H1 (cell line): ENCODE measurements at regions not wholly inside any gene's neighbourhood (a gene's known extent, or its start where the extent isn't known, plus 50 kb on each side); places are given as distances from the start of the nearest gene placed in this dataset.

Experiments used
- CTCF ChIA-PET: fragments of 300-600 bp; sonication (Branson Sonifier 250); formaldehyde crosslinking; loops from one replicate; lab custom pipeline; 2021; ENCODE audit not compliant: partially characterized antibody; lab: Charles Lee
- POLR2A ChIA-PET: fragments of 300-600 bp; sonication (Branson Sonifier 250); formaldehyde crosslinking; loops from one replicate; lab custom pipeline; 2021; ENCODE audit warnings: inconsistent platforms; ENCODE audit not compliant: partially characterized antibody; lab: Charles Lee
- DNase-seq, 2 experiments: peaks; one replicate each; pipeline versions ENCODE4 v3.0.0 to v3.0.0-alpha.2; 2010 to 2022; ENCODE audit warnings: low spot score in 2 of 2, low read depth in 1 of 2, mixed read lengths in 1 of 2
- FAIRE-seq: peaks from 2 replicates; lab custom pipeline; 2011; peaks lifted over from hg19 to GRCh38; lab: Jason Lieb, UNC
- H2AFZ ChIP-seq: 2 replicates; pipeline ENCODE4 v1.8.1; 2012; ENCODE audit warnings: low read length, inconsistent platforms
- H2AK5ac ChIP-seq: 2 replicates; pipeline ENCODE4 v1.6.1; 2013; ENCODE audit warnings: low read depth, low read length
- H2BK120ac ChIP-seq: replicated peaks from 2 replicates; pipeline ENCODE3; 2013; ENCODE audit warnings: low read depth, low read length, inconsistent platforms
- H2BK12ac ChIP-seq: 2 replicates; pipeline ENCODE4 v1.6.1; 2013; ENCODE audit warnings: low read depth, low read length
- H2BK15ac ChIP-seq: 2 replicates; pipeline ENCODE4 v1.6.1; 2013; ENCODE audit warnings: low read length
- H2BK20ac ChIP-seq: 2 replicates; pipeline ENCODE4 v1.6.1; 2013; ENCODE audit warnings: low read length
- H2BK5ac ChIP-seq: 2 replicates; pipeline ENCODE4 v1.6.1; 2013; ENCODE audit warnings: low read depth, low read length
- H3K14ac ChIP-seq: 2 replicates; pipeline ENCODE4 v1.6.1; 2013; ENCODE audit warnings: inconsistent platforms; ENCODE audit not compliant: insufficient read length
- H3K18ac ChIP-seq: 2 replicates; pipeline ENCODE4 v1.6.1; 2013; ENCODE audit warnings: low read length; ENCODE audit errors: extremely low read depth
- H3K23ac ChIP-seq: 2 replicates; pipeline ENCODE4 v1.6.1; 2013; ENCODE audit warnings: inconsistent platforms; ENCODE audit not compliant: insufficient read length
- H3K23me2 ChIP-seq: 2 replicates; pipeline ENCODE4 v1.6.1; 2013; ENCODE audit warnings: low read depth, low read length
- H3K27ac ChIP-seq: 2 replicates; pipeline ENCODE4 v1.6.1; 2011; ENCODE audit warnings: low read depth, low read length, inconsistent platforms
- H3K27me3 ChIP-seq, 4 experiments: replicated peaks in 1 of 4; 1 replicate in 1 of 4; 2 replicates in 3 of 4; pipeline versions ENCODE4 v1.6.1 to v1.8.1; 2011 to 2013; ENCODE audit warnings: low read length in 3 of 4, mild to moderate bottlenecking in 3 of 4, inconsistent platforms in 2 of 4, mixed read lengths in 2 of 4, moderate library complexity in 1 of 4; ENCODE audit not compliant: control insufficient read depth in 3 of 4, insufficient read depth in 3 of 4; ENCODE audit errors: extremely low read depth in 1 of 4
- H3K36me3 ChIP-seq, 4 experiments: 2 replicates each; pipeline versions ENCODE4 v1.6.1 to v1.8.1; 2011 to 2013; ENCODE audit warnings: mild to moderate bottlenecking in 4 of 4, low read length in 3 of 4, moderate library complexity in 2 of 4, control low read depth in 1 of 4, inconsistent platforms in 1 of 4; ENCODE audit not compliant: insufficient read depth in 4 of 4, control insufficient read depth in 2 of 4
- H3K4ac ChIP-seq: replicated peaks from 2 replicates; pipeline ENCODE3; 2013; ENCODE audit warnings: low read length, low read depth, mixed read lengths, inconsistent platforms; ENCODE audit not compliant: insufficient read length
- H3K4me1 ChIP-seq, 4 experiments: replicated peaks in 1 of 4; 1 replicate in 1 of 4; 2 replicates in 3 of 4; pipeline versions ENCODE4 v1.6.1 to v1.8.1; 2011 to 2013; ENCODE audit warnings: low read length in 3 of 4, inconsistent platforms in 2 of 4, mixed read lengths in 1 of 4; ENCODE audit not compliant: insufficient read depth in 4 of 4, control insufficient read depth in 3 of 4
- H3K4me2 ChIP-seq, 2 experiments: 2 replicates each; pipeline versions ENCODE4 v1.6.1 to v1.8.1; 2011 to 2013; ENCODE audit warnings: low read depth in 2 of 2, low read length in 2 of 2, control low read depth in 1 of 2, inconsistent platforms in 1 of 2, mild to moderate bottlenecking in 1 of 2; ENCODE audit not compliant: insufficient read depth in 1 of 2
- H3K4me3 ChIP-seq, 4 experiments: fragments of 200-600, 300-600 bp in 1 of 4; sonication (generic), shearing (Covaris generic), sonication (Bioruptor Twin) in 1 of 4; 2 replicates each; pipeline versions ENCODE4 v1.5.1 to v1.8.1; 2011 to 2016; ENCODE audit warnings: low read length in 4 of 4, low read depth in 3 of 4, control low read depth in 2 of 4, inconsistent platforms in 2 of 4, mild to moderate bottlenecking in 2 of 4, mixed read lengths in 1 of 4, moderate library complexity in 1 of 4; ENCODE audit not compliant: insufficient read depth in 2 of 4; ENCODE audit errors: extremely low read depth in 1 of 4
- H3K56ac ChIP-seq: replicated peaks from 2 replicates; pipeline ENCODE3; 2013; ENCODE audit warnings: low read depth, mild to moderate bottlenecking, mixed read lengths, low read length, inconsistent platforms; ENCODE audit not compliant: insufficient read length
- H3K79me1 ChIP-seq: 2 replicates; pipeline ENCODE4 v1.6.1; 2013; ENCODE audit warnings: low read depth, low read length, control low read depth
- H3K79me2 ChIP-seq, 2 experiments: 2 replicates each; pipeline versions ENCODE4 v1.6.1 to v1.8.1; 2012 to 2013; ENCODE audit warnings: low read length in 2 of 2, mild to moderate bottlenecking in 2 of 2, inconsistent platforms in 1 of 2; ENCODE audit not compliant: insufficient read depth in 2 of 2, control insufficient read depth in 1 of 2
- H3K9ac ChIP-seq, 4 experiments: replicated peaks in 1 of 4; 1 replicate in 1 of 4; 2 replicates in 3 of 4; pipeline versions ENCODE4 v1.6.1 to v1.8.1; 2011 to 2013; ENCODE audit warnings: low read depth in 3 of 4, low read length in 3 of 4, control low read depth in 2 of 4, mild to moderate bottlenecking in 2 of 4, moderate library complexity in 2 of 4, inconsistent platforms in 1 of 4; ENCODE audit errors: extremely low read depth in 1 of 4
- H3K9me3 ChIP-seq, 2 experiments: 2 replicates each; pipeline versions ENCODE4 v1.6.1 to v1.8.1; 2012 to 2013; ENCODE audit warnings: mild to moderate bottlenecking in 2 of 2, moderate library complexity in 2 of 2, control low read depth in 1 of 2, inconsistent platforms in 1 of 2, low read depth in 1 of 2, low read length in 1 of 2, mixed read lengths in 1 of 2; ENCODE audit not compliant: insufficient read depth in 2 of 2
- H4K20me1 ChIP-seq, 2 experiments: replicated peaks in 1 of 2; 2 replicates each; pipeline versions ENCODE3 to v1.8.1; 2011 to 2013; ENCODE audit warnings: inconsistent platforms in 2 of 2, low read length in 2 of 2, mild to moderate bottlenecking in 1 of 2; ENCODE audit not compliant: insufficient read depth in 2 of 2, control insufficient read depth in 1 of 2
- H4K5ac ChIP-seq: 2 replicates; pipeline ENCODE4 v1.6.1; 2013; ENCODE audit warnings: low read length, low read depth, mixed read lengths, inconsistent platforms; ENCODE audit not compliant: insufficient read length
- H4K8ac ChIP-seq: 2 replicates; pipeline ENCODE4 v1.8.0; 2013; ENCODE audit warnings: mild to moderate bottlenecking, moderate library complexity, low read length, inconsistent platforms; ENCODE audit not compliant: insufficient read depth; ENCODE audit errors: extremely low read depth
- H4K91ac ChIP-seq: replicated peaks from 2 replicates; pipeline ENCODE3; 2013; ENCODE audit warnings: low read length, mixed read lengths, inconsistent platforms; ENCODE audit not compliant: insufficient read length
- CEBPB ChIP-seq: IDR thresholded peaks from 2 replicates; pipeline ENCODE4 v1.6.1; 2012; ENCODE audit warnings: low read depth, low read length
- CHD2 ChIP-seq: IDR thresholded peaks from 2 replicates; pipeline ENCODE4 v1.6.1; 2012; ENCODE audit warnings: low read length, improper control_type of control experiment
- EZH2 ChIP-seq: fragments of 200-600 bp; sonication (generic); IDR thresholded peaks from 2 replicates; pipeline ENCODE4 v1.7.1; 2012; ENCODE audit warnings: low read depth, mild to moderate bottlenecking, moderate library complexity, low read length, inconsistent platforms; ENCODE audit not compliant: severe bottlenecking
- POU5F1 ChIP-seq: IDR thresholded peaks from 2 replicates; pipeline ENCODE4 v1.6.1; 2011; ENCODE audit warnings: low read depth, mild to moderate bottlenecking, low read length, moderate library complexity
- TBP ChIP-seq: IDR thresholded peaks from 2 replicates; pipeline ENCODE4 v1.6.1; 2011; ENCODE audit warnings: low read depth, low read length, improper control_type of control experiment
- WGBS, 2 experiments: shearing (Covaris generic) in 1 of 2; methylation state at CpG; one replicate each; pipeline versions ENCODE4 v1.1.6 to v1.1.7; 2013 to 2015; ENCODE audit warnings: low lambda C conversion rate in 2 of 2, mixed read lengths in 2 of 2, inconsistent platforms in 1 of 2, low coverage in 1 of 2, missing lambda C conversion rate in 1 of 2; ENCODE audit not compliant: insufficient replicate concordance in 2 of 2, insufficient coverage in 1 of 2, insufficient read length in 1 of 2; ENCODE audit errors: extremely low coverage in 1 of 2, missing lambda C conversion rate in 1 of 2; 5-methylcytosine and 5-hydroxymethylcytosine counted together

DNA sequence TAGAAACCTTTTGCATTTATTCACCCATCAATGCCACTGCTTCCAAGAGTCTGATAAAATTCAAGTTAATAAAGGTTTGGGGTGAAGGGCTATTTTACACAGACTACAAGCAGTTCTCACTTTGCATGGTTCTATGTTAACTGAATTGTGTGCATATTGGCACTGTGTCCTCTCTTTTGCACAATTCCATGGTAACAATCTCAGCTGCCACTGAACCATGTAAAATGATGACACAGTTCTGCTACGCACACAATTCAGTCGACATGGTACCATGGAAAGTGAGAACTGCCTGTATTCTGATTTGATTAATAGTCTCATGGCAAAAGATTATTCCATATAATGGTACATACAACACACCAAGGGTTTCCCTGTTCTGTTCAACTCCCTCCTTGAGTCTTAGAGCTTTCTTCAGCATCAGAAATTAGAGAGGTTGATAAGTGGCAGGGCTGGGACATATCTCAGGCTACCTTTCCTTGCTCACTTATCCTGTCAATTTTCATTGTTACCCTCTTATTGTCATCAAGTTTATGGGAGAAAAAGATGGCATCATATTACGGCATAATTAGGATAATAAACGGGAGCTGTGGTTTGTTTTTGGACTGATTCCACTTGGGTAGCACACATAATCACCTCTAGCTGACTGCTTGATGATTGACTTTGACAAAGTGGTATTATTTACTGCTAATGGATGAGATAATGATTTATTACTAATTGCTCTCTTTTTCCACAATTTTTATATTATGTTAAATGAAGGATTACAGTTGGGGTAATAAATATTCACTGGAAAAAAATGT is 139.3 kb upstream of the CREB1 start:
- Histone ChIP-seq H4K5ac (no peak overlapping the region), H3K4ac (no peak overlapping the region), H3K23ac (no peak overlapping the region), H3K27ac (no peak overlapping the region), H3K27me3 (no peaks in the 10 kb centered on the region), H3K14ac (no peak overlapping the region), H3K4me2 (no peak overlapping the region), H3K4me1 (no peaks in the 10 kb centered on the region), H4K8ac (no peak overlapping the region), H3K79me1 (no peaks in the 10 kb centered on the region), H3K18ac (no peak overlapping the region), H3K23me2 (0 out of 2 replicates have a peak, but pooled peaks cover 3% of the 10 kb centered on the region), H2BK12ac (no peak overlapping the region), H3K36me3 (no peaks in the 10 kb centered on the region), H3K9me3 (no peaks in the 10 kb centered on the region), H2BK5ac (no peak overlapping the region), H2AFZ (no peak overlapping the region), H4K91ac (no peak overlapping the region), H3K4me3 (no peak overlapping the region), H2BK15ac (no peak overlapping the region), H2AK5ac (no peak overlapping the region), H3K79me2 (no peaks in the 10 kb centered on the region), H3K56ac (no peak overlapping the region), H4K20me1 (no peaks in the 10 kb centered on the region), H2BK20ac (no peak overlapping the region), H3K9ac (no peak overlapping the region), H2BK120ac (no peak overlapping the region)
- no peak for DNase-seq
- POLR2A ChIA-PET: interaction anchor here (1.3 kb wide), 1 partner anchor 12 kb away, joined by 5 read pairs; no protein-coding TSS in a partner anchor
- WGBS, 2 experiments: 80% methylated on average over 4 of the region's 4 CpGs; no CpG with 5 or more reads in 1 of the 2 experiments
- CTCF ChIA-PET: no interaction called here
- TF ChIP-seq EZH2 (no peak), TBP (no peak), CHD2 (no peak), POU5F1 (no peak), CEBPB (no peak)
- no peak for FAIRE-seq
